Activated CD4-positive, alpha-beta T cell treated with anti-CD3 and anti-CD28 coated beads, Interleukin-2, Interleukin-6, amounts not matched to agents 100 ng/mL and 50 ng/mL, durations not matched to agents 16 hours and 8 hours (primary cell): ENCODE measurements at regions not wholly inside any gene's neighbourhood (a gene's known extent, or its start where the extent isn't known, plus 50 kb on each side); places are given as distances from the start of the nearest gene placed in this dataset.

Source experiments
- DNase-seq: peaks from one replicate; pipeline ENCODE4 v3.0.0-alpha.2; 2020

DNA sequence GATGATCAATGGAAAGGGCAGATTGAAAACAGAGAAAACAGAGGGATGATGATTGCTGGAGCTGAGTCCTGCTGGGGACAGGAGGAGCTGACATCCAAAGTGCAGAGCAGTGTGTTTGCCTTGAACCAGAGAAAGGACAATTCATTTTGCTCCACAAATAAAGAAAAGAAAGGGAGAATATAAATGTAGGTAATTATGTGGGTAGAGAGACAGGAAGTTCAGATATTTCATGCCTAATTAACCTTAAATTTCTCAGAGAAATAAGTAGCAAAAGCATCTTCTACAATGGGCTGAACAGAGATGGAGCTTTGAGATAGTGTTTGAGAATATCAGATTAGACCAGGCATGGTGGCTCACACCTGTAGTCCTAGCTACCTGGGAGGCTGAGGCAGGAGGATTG lies 93.2 kb downstream of the TNFSF18 start:
- no peak for DNase-seq

DNA sequence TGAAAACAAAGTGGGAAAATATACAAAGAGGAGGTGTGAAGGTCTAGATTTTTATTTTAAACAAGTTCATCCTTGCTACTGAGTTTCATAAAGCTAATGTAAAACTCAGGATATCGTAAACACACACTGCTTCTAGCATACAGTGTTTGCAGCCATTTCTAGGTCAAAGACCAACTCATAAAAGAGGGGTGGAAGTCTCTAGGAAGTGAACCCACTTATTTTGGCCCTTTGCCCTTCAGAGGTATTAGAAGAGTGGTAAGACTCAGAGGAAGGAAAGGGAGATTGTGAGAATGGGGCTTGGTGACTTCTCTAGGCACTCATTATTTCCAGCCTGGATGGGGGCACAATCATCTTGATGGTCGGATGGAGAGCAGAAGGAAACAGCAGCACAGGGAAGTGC lies 91.2 kb downstream of the TNFSF18 start:
- no peak for DNase-seq

DNA sequence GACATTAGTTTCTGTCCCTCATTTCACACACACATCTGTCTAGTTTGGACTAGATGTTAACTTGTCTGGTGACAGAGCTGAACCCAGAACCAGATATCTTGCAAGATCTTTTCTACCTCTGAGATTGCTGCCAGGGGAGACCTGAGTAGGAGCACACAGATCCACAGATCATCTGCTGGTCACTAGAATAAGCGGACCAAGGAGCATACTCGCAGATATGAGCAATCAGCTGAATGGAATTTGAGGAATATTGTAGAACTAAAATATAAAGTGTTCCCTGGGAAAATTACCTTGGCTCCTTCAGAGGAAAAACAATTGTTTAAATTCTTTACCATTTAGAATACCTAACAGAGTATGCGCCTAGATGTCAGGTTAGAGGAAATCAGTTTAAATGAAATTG lies 90.7 kb downstream of the TNFSF18 start:
- DNase-seq: no peak

DNA sequence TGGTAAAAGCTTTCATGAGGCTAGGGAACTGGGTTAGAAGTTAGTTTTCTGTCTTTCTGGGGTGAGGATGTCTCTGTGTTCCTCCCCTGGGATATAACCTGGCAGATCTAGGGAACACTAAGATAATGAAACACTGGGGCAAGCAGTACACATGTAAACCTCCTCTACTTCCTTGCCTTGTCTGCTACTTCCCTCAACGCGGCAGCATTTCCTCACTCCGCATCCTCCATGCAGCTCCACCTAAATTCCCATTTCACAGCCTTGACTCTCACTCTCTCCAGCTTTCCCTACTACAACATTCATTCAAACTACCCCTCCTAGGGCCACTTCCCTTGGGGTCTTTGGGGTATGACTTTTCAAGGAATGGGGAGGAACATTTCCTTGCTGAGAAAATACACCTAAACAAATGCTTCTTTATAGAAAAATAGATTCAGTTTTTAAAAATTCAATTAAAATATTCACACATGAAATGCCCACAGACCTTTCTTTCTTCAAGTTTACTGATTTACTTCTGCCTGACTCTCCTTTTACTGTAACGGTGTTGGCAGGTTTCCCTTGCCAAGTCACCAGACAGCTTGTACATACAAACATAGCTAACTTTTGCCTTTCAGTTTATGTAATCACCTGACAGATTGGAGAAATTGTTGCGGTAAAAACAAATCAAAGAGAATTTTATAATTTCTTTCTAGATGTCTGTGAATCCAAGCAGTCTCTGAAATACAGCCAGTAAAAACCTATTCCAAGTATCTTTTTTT lies 90.1 kb downstream of the TNFSF18 start:
- no peak for DNase-seq

DNA sequence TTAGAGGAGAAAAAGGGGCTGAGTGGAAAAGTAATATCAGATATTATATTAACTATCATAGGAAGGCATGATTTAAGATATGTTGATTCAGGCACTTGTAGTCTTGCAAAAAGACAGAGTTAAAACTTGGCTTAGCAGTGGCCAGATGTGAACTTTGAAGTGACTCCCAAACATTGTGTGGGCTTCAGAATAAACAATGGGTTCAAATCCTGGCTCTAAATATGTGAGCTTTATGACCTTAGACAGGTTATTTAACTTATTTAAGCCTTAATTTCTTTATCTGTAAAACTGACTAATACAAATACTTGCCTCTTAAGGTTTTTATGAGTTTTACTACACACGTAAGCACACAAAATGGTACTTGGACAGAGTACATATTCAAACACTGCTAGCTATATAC lies 85.9 kb downstream of the TNFSF18 start:
- no peak for DNase-seq

DNA sequence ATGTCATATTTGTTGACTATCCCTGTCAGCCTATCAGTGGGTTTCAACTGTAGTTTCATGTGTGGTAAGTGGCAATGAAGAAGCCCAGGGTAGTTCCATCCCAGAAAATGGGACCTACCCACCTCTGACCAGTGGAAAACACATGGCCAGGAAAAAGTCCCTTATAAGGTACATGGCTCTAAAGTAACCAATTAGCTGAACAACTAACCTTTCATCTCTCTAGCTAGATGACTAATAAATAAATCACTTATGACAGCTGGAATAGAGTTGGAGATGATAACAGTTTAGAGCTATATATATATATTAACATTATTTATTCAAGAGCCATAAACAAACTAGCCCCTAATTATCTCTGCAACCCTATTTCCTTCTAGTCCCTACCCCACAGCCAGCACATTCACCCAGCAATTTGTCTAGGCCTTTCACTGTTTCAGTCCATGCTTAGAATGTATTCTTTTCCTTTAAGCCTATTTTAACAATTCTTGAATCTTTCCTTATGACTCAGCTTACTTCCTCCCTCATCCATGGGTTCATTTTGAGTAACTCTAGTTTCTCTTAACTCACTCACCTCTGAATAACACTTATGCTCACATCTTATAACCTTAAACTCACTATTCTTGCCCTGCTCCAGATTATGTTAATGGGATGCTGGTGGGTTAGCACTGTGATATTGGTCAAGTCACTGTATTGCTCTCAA lies 83.7 kb downstream of the TNFSF18 start:
- DNase-seq: peak; percentile 57

DNA sequence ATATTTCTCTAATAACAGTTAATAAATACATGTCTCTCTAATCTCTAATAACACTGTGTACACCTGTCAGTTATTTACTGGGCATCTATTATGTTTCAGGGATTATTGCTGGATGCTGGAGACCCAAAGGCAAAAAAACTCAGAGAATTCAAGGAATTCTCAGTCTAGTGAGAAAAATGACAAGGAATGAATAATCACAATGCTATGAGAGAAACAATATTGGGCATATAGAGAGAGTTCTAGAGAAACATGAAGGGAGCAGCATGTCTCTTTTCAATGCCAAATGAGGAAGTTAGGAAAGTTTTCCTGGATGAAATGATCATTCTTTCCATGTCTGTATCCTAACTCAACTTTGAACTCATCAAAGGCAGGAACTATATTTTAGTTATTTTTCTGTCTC lies 82.8 kb downstream of the TNFSF18 start:
- no peak for DNase-seq

DNA sequence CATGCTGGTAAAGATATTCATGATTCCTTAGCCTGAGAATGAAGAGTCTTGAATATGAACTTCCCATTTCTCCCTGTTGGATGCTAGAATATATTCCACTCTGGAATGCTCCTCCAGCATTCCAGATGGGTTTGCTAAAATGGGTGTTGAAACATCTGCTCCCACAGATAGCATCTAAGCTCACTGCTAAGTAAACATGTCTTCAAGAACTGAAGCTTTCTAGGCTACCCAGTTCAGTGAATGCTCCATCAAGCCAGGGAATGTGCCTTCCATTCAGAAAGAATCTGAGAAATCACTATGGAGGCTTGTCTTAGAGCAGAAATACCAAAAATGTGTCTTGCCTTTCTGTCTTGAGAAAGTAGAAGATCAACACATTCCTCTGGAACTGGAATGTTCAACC lies 81.1 kb downstream of the TNFSF18 start:
- no peak for DNase-seq

DNA sequence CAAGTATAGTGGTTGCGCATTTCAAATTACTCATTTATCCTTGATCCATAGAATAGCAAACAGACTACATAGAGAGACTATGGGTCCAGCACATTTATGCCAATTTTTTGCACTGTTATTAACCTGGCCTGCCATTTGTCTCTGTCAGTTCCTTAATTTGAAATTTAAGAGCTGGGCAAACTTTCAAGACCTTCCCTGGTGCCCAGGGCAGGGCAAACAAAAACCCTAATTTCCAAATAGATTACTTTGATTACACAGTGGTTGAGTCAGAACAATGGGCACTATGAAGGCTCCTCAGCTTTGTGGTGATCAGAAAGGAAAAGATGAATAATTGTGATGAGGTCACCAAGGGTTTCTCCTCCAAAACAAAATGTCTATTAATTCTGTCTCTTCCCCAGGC lies 80.6 kb downstream of the TNFSF18 start:
- peak; percentile 19 for DNase-seq

DNA sequence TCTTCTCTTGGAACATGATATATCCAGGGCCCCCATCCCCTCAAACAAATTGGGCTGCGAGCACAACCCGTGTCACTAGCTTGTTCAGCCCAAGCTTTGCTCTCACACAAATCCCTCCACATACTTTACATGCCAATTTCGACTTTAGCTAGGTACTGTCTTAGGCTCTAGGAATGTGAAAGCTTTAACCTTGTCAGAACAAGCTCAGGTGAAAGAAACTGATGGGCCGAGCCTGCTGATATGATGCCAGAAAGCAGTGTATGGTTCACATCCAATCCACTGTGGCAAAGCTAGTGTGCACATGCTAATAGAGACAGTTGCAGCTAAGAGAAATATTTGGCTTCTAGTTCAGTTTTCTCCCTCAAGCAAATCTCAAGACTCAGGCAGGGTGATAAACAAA lies 79.5 kb downstream of the TNFSF18 start:
- no peak for DNase-seq

DNA sequence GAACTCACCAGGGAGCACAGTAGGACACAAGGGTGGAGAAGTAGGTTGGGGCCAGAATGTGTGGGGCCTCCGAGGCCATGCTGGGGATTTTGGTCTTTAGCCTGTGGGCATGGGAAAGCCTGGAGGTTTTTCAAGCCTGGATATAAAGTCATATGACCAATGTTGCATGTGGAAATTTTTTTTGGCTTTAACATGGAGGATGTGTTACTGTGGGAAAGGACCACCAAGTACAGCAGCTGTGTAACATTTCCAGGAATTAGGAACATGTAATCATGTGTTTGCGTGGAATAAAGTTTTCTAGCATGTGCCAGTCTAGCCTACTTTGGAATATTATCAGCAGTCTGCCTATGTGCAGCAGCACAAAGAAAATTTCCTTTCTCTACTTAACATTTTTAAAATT lies 78.5 kb downstream of the TNFSF18 start:
- DNase-seq: no peak

DNA sequence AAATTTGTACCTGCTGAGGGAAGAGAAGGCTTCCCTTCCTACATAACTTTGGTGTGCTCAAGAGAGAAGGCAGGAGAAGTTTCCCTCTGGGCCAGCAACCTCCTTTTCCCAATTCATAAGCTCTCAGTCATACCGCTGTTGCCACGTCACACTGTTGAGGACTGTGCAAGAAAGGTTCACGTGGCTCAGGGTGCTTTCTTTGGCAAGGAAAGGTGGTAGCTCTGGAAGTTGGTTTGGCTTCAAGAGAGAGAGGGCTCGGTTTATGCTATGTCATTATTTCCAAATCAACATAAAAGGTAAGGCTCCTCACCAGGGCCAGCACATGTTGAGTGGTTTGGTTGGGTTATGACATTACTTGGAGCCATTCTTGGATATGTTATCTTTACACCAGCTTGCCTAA lies 77.3 kb downstream of the TNFSF18 start:
- DNase-seq: no peak

DNA sequence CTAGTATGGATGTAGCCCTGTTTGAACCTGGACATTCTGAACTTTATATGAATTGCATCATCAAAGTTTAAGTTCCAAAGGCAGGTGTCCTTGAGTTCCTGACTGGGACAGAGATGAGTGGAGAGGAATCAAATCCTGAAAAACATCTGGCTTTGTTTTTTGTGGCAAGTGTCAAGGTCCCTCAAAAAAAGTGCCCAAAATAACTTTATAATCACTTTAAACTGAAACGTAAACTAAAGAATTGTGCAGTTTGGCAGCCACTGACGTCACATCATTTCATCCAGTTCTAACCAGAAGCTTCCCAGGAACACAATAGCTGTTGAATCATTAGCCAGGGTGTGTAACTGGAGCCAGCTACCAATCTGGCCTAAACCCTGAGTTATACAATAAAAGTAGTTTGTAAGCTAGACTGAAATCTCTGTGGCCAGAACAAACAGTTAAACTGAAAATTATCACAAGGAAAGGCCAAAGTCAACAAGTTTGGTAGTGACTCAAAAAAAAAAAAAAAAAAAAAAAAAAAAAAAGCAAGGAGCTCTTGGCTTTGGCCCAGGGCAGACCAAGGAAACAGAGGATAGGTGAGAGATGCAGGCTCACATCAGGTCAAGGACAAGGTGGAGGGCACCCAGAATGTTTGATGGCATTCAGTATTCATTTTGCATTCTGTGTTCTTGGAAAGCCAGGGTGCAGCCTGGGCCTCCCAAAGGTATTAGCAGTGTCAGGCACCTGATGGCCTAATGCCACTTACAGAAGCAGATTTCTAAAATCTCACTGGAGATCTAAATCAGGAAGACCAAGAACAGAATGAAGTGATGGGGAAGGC lies 74.3 kb downstream of the TNFSF18 start:
- DNase-seq: no peak

DNA sequence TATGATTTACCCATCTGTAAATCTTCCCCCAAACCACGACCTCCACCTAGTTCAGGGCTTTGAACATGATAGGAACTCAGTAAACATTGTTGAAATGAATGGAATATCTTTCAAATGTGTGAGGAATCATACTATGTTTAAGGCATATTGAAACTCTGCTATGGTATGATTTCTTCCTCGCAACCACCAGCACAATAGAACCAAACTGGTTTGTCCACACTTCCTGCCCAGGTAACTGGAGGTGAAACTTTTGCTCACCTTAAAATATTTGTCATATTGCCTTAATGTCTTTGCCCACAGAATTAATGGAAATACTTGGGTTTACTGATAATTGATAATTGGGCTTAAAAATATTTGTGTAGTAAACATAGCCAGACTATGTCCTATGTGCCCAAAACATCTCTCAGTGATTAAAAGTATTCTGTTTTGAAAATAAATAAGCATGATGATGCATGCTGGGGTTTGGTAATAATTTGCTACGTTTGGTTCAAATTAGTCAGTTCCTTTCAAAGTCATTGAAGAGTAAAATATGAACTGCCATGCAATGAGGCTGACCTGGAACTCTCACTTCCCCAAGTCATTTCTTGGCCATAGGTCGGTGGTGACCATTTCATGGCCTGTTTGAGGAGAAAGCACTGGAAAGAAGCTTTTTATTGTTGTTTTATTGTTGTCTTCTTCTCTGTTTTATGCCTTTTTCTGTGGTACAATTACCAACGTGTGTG lies 73.3 kb downstream of the TNFSF18 start:
- no peak for DNase-seq

DNA sequence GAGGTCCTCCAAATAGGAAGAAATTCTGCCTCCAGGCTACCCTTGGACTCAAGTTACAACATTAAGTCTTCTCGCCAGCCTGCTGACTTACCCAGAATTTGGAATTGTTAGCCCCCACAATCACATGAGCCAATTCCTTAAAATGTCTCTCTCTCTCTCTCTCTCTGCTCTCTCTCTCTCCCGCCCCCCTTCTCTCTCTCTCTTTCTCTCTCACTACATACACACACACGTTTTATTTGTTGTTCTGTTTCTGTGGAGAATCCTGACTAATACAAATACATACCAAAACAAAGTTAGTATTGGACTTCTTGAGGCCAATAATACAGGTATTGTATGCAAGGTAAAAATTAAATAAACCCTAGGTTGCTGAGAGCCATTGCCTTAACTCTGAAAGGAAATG lies 72.1 kb downstream of the TNFSF18 start:
- no peak for DNase-seq

DNA sequence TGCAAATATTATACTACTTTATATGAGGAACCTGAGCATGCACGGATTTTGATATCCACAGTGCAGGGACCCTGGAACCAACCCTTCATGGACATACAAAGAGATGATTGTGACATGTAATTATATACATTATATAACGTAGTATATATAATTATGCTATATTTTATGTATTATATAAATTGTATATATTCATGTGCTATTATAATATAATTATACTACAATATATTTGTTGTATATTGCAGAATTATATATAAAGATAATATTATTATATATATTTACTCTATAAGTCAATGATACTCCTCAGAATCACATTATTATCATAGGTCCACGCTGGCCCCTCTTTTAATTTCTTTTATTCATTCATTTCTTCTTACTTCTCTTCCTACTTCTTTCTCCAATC lies 70.9 kb downstream of the TNFSF18 start:
- DNase-seq: no peak

DNA sequence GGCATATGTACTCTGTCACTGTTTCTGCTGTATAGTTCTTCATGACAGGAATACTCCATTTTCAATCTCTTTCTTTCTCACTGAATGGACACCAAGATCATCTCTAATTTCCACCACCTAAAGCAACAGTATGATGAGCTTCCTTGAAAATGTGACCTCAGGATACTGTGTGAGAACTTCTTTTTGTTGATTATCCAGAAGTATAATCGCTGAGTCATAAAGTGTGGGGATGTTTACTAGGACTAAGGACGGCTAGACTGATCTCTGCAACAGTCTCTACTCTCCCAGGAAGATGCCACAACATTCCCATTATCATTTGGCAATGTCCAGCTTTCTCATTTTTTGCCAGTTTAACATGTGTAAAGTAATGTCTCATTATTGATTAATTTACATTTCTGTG lies 70.3 kb downstream of the TNFSF18 start:
- no peak for DNase-seq

DNA sequence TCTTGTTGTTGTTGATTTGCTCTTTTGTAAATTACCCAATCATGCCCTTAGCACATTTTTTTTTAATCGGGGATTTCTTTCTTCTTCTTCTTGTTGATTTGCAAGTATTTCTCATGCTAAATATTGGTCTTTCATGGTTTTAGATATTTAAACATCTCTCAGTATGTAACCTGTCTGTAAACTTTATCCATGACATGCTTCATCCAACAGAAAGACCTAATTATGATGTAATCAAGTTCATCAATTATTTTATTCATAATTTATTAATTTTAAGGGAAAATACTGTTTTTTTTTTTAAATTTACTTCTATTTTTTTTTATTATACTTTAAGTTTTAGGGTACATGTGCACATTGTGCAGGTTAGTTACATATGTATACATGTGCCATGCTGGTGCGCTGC lies 69.8 kb downstream of the TNFSF18 start:
- no peak for DNase-seq
